Loucy (cell line): ENCODE measurements at regions not wholly inside any gene's neighbourhood (a gene's known extent, or its start where the extent isn't known, plus 50 kb on each side); places are given as distances from the start of the nearest gene placed in this dataset.

ENCODE experiments used
- CTCF ChIP-seq: fragments of 200-600 bp; sonication (generic); conservative IDR thresholded peaks from 2 replicates; pipeline ENCODE4 v1.5.1; 2014; ENCODE audit warnings: mild to moderate bottlenecking, antibody characterized with exemption, low read length
- EZH2phosphoT487 ChIP-seq: fragments of 200-600 bp; IDR thresholded peaks from 2 replicates; pipeline ENCODE4 v1.6.1; 2018; ENCODE audit warnings: antibody characterized with exemption, mild to moderate bottlenecking, moderate library complexity, borderline replicate concordance

DNA sequence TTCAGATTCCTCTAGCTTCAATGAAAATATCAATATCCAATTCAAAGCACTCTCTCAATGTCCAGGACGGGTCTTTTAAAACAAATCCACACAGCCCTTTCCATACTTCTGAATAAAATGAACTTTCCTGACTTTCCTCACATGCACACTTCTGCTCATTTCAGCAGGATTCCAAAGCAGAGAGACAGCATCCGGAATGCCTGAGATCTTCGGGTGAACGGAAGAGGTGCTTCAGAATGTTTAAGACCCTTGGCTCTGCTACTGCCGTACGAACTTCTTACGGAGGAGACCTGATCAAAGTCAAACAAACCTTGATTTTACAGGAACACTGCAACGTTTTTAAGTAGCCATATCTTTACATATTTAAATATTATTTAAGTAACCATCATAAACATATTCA is 245.7 kb downstream of the PTBP2 start:
- TF ChIP-seq CTCF, result no peak
- TF ChIP-seq EZH2phosphoT487, result no peak
